HG02938 (cell line): ENCODE measurements at regions not wholly inside any gene's neighbourhood (a gene's known extent, or its start where the extent isn't known, plus 50 kb on each side); places are given as distances from the start of the nearest gene placed in this dataset.

Experiments
- ATAC-seq: cut with Tn5 transposase; IDR thresholded peaks from one replicate; pipeline ENCODE4 v1.9.1; 2021; ENCODE audit warnings: mild to moderate bottlenecking, moderate library complexity; ENCODE audit not compliant: unreplicated experiment

- ATAC-seq = no peak
Observed at GRCh38 chrY:8390310-8390709, 947.0 kb upstream of the TSPY4 start.

GRCh38 chrY:8393246-8393645 lies 944.0 kb upstream of the TSPY4 start:
- no peak for ATAC-seq

- ATAC-seq = no peak
Observed at GRCh38 chrY:8422906-8423305, 914.4 kb upstream of the TSPY4 start.

GRCh38 chrY:8426433-8426832 lies 910.8 kb upstream of the TSPY4 start:
- ATAC-seq = no peak

- peak; percentile 62 for ATAC-seq
Observed at GRCh38 chrY:8437510-8437909, 899.8 kb upstream of the TSPY4 start.

- no peak for ATAC-seq
Observed at GRCh38 chrY:8442097-8442496, 895.2 kb upstream of the TSPY4 start.

- no peak for ATAC-seq
Observed at GRCh38 chrY:8452963-8453362, 884.3 kb upstream of the TSPY4 start.

GRCh38 chrY:8466813-8467212 lies 870.5 kb upstream of the TSPY4 start:
- no peak for ATAC-seq

- no peak for ATAC-seq
Observed at GRCh38 chrY:8470249-8470648, 867.0 kb upstream of the TSPY4 start.

GRCh38 chrY:8479141-8479540 lies 858.1 kb upstream of the TSPY4 start:
- no peak for ATAC-seq

- no peak for ATAC-seq
Observed at GRCh38 chrY:8488955-8489354, 848.3 kb upstream of the TSPY4 start.

GRCh38 chrY:8489880-8490630 lies 847.2 kb upstream of the TSPY4 start:
- no peak for ATAC-seq

GRCh38 chrY:8494396-8494795 lies 842.9 kb upstream of the TSPY4 start:
- ATAC-seq = no peak

- no peak for ATAC-seq
Observed at GRCh38 chrY:8495243-8495642, 842.0 kb upstream of the TSPY4 start.

GRCh38 chrY:8500888-8501287 lies 836.4 kb upstream of the TSPY4 start:
- no peak for ATAC-seq

GRCh38 chrY:8533468-8533867 lies 803.8 kb upstream of the TSPY4 start:
- ATAC-seq = no peak

GRCh38 chrY:8535704-8536103 lies 801.6 kb upstream of the TSPY4 start:
- peak; percentile 97 for ATAC-seq

- no peak for ATAC-seq
Observed at GRCh38 chrY:8536277-8536676, 801.0 kb upstream of the TSPY4 start.

GRCh38 chrY:8541306-8541705 lies 796.0 kb upstream of the TSPY4 start:
- no peak for ATAC-seq

- no peak for ATAC-seq
Observed at GRCh38 chrY:8544715-8545114, 792.5 kb upstream of the TSPY4 start.

GRCh38 chrY:8547931-8548330 lies 789.3 kb upstream of the TSPY4 start:
- ATAC-seq = no peak

GRCh38 chrY:8551323-8551722 lies 785.9 kb upstream of the TSPY4 start:
- no peak for ATAC-seq

GRCh38 chrY:8552168-8552805 lies 785.0 kb upstream of the TSPY4 start:
- ATAC-seq = no peak
